ENCODE measurements at regions not wholly inside any gene's neighbourhood (a gene's known extent, or its start where the extent isn't known, plus 50 kb on each side); places are given as distances from the start of the nearest gene placed in this dataset.

GRCh38 chr14:83558946-83559345 is 1971.0 kb upstream of the FLRT2 start:
- in situ Hi-C loops (cut with HindIII; ENCODE audit: low pct_unique_long_range_greater_than_20kb, low sequenced_read_pairs): no loop called here
- no peak for TF ChIP-seq TCF7L2 (IDR thresholded peaks at IDR 0.05; ENCODE audit: low read depth, low read length)
- TF ChIP-seq, protein P1, sequence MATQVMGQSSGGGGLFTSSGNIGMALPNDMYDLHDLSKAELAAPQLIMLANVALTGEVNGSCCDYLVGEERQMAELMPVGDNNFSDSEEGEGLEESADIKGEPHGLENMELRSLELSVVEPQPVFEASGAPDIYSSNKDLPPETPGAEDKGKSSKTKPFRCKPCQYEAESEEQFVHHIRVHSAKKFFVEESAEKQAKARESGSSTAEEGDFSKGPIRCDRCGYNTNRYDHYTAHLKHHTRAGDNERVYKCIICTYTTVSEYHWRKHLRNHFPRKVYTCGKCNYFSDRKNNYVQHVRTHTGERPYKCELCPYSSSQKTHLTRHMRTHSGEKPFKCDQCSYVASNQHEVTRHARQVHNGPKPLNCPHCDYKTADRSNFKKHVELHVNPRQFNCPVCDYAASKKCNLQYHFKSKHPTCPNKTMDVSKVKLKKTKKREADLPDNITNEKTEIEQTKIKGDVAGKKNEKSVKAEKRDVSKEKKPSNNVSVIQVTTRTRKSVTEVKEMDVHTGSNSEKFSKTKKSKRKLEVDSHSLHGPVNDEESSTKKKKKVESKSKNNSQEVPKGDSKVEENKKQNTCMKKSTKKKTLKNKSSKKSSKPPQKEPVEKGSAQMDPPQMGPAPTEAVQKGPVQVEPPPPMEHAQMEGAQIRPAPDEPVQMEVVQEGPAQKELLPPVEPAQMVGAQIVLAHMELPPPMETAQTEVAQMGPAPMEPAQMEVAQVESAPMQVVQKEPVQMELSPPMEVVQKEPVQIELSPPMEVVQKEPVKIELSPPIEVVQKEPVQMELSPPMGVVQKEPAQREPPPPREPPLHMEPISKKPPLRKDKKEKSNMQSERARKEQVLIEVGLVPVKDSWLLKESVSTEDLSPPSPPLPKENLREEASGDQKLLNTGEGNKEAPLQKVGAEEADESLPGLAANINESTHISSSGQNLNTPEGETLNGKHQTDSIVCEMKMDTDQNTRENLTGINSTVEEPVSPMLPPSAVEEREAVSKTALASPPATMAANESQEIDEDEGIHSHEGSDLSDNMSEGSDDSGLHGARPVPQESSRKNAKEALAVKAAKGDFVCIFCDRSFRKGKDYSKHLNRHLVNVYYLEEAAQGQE (IDR thresholded peaks at IDR 0.05; ENCODE audit: insufficient read depth in 1 of 2, low read depth in 2 of 2, low read length in 1 of 2): no peak
- TF ChIP-seq POLR2AphosphoS5 (IDR thresholded peaks at IDR 0.05; ENCODE audit: low read depth, low read length): no peak
- no peak for TF ChIP-seq SIN3A (IDR thresholded peaks at IDR 0.05; ENCODE audit: borderline replicate concordance, insufficient read depth, low read depth, low read length)
- TF ChIP-seq CTCF (IDR thresholded peaks at IDR 0.05): no peak
- BruUV-seq (replicated peaks): no TSS peak
- H3K27ac ChIP-seq (ENCODE audit: low read length): no peak overlapping the region
- no peak overlapping the region for H3K4me3 ChIP-seq (ENCODE audit: low read depth in 2 of 2, low read length in 2 of 2)
- H3K4me1 ChIP-seq (ENCODE audit: control insufficient read depth, insufficient read depth, low read length): no peaks in the 10 kb centered on the region
- H3K27me3 ChIP-seq (ENCODE audit: control insufficient read depth, insufficient read depth, low read length): no peaks in the 10 kb centered on the region
- H3K9me3 ChIP-seq (ENCODE audit: control insufficient read depth, insufficient read depth, low read depth, low read length): no peaks in the 10 kb centered on the region
- ChIA-PET POLR2A (no interaction called here), CTCF (no interaction called here)
- ATAC-seq: no peak
- intact Hi-C loops (cut with micrococcal nuclease; ENCODE audit: unreplicated experiment): no loop called here
- DNase-seq (ENCODE audit: low read depth, low spot score): no peak
- H3K36me3 ChIP-seq (ENCODE audit: control insufficient read depth, insufficient read depth, low read length): no peaks in the 10 kb centered on the region

- H3K27ac ChIP-seq (ENCODE audit: low read length): no peak overlapping the region
- intact Hi-C loops (cut with micrococcal nuclease; ENCODE audit: unreplicated experiment) (no loop called here), in situ Hi-C loops (cut with HindIII; ENCODE audit: low pct_unique_long_range_greater_than_20kb, low sequenced_read_pairs) (no loop called here)
- ChIA-PET POLR2A (no interaction called here), CTCF (no interaction called here)
- TF ChIP-seq SIN3A (IDR thresholded peaks at IDR 0.05; ENCODE audit: borderline replicate concordance, insufficient read depth, low read depth, low read length) (no peak), POLR2AphosphoS5 (IDR thresholded peaks at IDR 0.05; ENCODE audit: low read depth, low read length) (no peak), TCF7L2 (IDR thresholded peaks at IDR 0.05; ENCODE audit: low read depth, low read length) (no peak)
- no peaks in the 10 kb centered on the region for H3K4me1 ChIP-seq (ENCODE audit: control insufficient read depth, insufficient read depth, low read length)
- BruUV-seq (replicated peaks): no TSS peak
- no peak overlapping the region for H3K4me3 ChIP-seq (ENCODE audit: low read depth in 2 of 2, low read length in 2 of 2)
- ATAC-seq: no peak
- H3K27me3 ChIP-seq (ENCODE audit: control insufficient read depth, insufficient read depth, low read length): no peaks in the 10 kb centered on the region
- no peaks in the 10 kb centered on the region for H3K36me3 ChIP-seq (ENCODE audit: control insufficient read depth, insufficient read depth, low read length)
- no peaks in the 10 kb centered on the region for H3K9me3 ChIP-seq (ENCODE audit: control insufficient read depth, insufficient read depth, low read depth, low read length)
- no peak for DNase-seq (ENCODE audit: low read depth, low spot score)
Measured at GRCh38 chr14:83559721-83560120, 1970.2 kb upstream of the FLRT2 start.

DNA sequence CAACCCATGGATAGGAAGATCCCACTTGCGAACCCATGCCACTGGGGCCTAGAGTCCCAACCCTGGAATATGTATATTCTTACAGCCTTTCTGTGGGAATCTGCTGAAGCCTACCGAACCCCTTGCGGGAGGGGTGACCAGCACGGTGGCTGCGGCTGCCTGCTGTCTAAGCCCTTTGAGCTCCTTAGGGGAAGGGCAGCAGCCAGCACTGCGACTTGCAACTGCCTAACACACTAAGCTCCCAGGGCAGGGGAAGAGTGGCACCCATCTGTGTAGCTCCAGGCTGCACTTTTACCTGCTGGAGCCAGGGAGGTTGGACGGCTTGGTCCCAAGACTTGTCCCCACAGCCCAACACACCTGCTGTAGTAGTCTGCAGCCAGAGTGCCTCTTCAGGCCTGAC is 1968.7 kb upstream of the FLRT2 start:
- CTCF ChIA-PET: no interaction called here
- H3K4me1 ChIP-seq (ENCODE audit: control insufficient read depth, insufficient read depth, low read length): no peaks in the 10 kb centered on the region
- TF ChIP-seq TCF7L2 (IDR thresholded peaks at IDR 0.05; ENCODE audit: low read depth, low read length): no peak
- TF ChIP-seq, protein P1 (IDR thresholded peaks at IDR 0.05; ENCODE audit: insufficient read depth in 1 of 2, low read depth in 2 of 2, low read length in 1 of 2): no peak
- TF ChIP-seq POLR2AphosphoS5 (IDR thresholded peaks at IDR 0.05; ENCODE audit: low read depth, low read length): no peak
- no peak for TF ChIP-seq SIN3A (IDR thresholded peaks at IDR 0.05; ENCODE audit: borderline replicate concordance, insufficient read depth, low read depth, low read length)
- no peak for TF ChIP-seq CTCF (IDR thresholded peaks at IDR 0.05)
- no peaks in the 10 kb centered on the region for H3K9me3 ChIP-seq (ENCODE audit: control insufficient read depth, insufficient read depth, low read depth, low read length)
- no peak overlapping the region for H3K4me3 ChIP-seq (ENCODE audit: low read depth in 2 of 2, low read length in 2 of 2)
- ATAC-seq (no peak), DNase-seq (ENCODE audit: low read depth, low spot score) (no peak)
- H3K27ac ChIP-seq (ENCODE audit: low read length): no peak overlapping the region
- BruUV-seq (replicated peaks): no TSS peak
- no peaks in the 10 kb centered on the region for H3K27me3 ChIP-seq (ENCODE audit: control insufficient read depth, insufficient read depth, low read length)
- POLR2A ChIA-PET: no interaction called here
- in situ Hi-C loops (cut with HindIII; ENCODE audit: low pct_unique_long_range_greater_than_20kb, low sequenced_read_pairs) (no loop called here), intact Hi-C loops (cut with micrococcal nuclease; ENCODE audit: unreplicated experiment) (no loop called here)
- no peaks in the 10 kb centered on the region for H3K36me3 ChIP-seq (ENCODE audit: control insufficient read depth, insufficient read depth, low read length)
